Activated T-cell treated with anti-CD3 and anti-CD28 coated beads for 24 hours (primary cell): ENCODE measurements at regions not wholly inside any gene's neighbourhood (a gene's known extent, or its start where the extent isn't known, plus 50 kb on each side); places are given as distances from the start of the nearest gene placed in this dataset.

Experiments used
- DNase-seq: peaks from one replicate; pipeline ENCODE4 v3.0.0-alpha.2; 2020; ENCODE audit warnings: low read depth

DNA sequence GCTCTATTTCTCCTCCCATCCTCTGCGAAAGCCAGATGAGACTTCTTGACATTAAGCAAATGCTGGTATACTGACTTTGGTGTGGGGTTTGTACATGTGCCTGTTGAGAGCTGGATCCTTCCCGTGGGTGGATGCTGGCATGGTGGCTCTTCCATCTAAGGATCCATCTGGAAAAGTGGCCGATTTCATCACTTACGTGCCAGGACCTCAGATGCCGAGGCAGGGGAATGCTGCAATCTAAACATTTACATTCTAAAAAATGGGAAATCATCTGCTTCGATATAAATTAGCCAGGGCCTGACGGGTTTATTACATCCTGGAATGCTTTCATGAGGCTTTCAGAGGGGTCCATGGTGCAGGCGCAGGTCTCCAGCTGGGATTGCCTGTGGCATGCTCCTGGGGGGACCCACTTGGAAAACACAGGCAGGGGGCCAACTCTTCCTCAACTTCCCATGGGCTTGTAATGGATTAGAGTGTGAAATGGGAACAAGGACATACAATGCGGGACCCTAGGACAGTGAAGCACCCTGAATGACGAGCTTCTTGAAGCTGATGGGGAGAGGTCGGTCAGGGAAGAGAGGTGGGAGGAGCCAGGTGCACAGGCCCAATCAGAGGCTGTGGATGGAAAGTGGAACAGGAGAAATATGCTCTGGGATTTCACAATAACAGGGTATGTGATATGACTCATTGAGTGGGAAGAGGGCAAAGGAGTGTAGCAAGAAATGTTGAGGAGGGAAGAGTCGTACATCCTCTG is 105.5 kb upstream of the PITX1 start:
- DNase-seq = no peak

DNA sequence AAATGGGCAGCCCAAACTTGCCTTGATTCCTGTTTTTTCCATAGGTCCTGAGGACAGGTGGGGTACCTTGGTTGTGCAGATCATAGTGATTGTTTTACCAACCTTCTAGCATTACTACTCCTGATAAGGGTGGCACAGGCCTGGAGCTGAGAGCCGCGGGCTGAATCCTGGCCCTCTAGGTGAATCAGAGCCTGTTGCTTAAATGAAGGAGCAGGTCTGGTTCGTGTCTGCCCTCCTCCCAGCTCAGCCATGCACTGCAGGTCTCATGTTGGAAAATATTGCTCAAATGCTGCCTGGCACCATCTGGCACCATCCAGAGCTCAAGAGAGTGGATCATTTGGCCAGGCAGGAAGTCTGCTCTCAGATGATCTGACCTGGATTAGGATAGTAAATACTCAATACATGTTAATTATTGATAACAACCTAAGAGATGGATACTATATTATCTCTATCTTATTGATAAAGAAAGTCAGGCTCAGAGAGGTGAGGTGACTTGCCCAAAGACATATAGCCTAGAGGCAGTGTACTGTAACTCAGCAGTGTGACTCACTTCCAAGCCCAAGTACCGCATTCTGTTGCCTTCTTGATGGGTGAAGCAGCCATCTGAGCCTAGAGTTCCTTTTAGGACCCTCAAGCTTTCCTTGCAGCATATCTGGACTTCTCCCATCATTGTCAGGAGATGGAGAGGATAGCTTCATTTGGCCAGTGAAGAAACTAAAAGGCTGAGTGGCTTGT is 104.3 kb upstream of the PITX1 start:
- no peak for DNase-seq

DNA sequence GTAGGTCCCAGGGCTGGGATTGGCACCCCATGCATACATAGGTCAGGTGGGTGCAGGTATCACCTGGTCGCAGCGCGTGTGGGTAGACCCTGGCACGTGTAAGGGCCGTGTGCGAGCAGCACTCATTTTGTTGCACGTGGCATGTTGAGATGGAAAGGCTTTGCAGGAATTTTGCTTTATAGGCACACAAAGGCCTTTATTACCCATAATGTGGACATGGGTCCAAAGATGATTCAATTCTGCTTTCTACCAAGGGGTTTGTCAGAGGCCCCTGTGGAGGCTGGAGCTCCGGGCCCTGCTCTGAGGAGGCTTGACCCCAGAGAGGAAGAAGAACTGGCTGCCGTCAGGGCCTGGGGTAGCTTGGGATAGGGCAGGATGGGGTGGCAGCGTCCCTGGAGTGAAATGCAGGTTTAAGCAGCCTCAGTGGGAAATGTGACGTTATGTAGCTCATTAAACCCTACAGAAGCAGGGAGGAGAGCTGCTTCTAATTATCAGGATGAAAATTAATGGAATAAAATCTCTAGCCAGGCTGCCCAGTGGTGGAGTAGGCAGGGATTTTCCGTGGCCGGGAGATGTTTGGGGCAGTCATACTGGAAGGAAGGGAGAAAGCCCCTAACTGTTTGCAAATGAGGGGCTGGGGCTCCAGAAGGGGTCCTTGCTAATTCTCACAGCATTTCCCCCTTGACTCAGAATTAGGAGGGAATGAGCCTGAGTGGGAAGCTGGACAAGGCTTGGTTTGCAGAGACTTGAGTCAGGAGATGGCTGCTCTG is 103.3 kb upstream of the PITX1 start:
- no peak for DNase-seq

DNA sequence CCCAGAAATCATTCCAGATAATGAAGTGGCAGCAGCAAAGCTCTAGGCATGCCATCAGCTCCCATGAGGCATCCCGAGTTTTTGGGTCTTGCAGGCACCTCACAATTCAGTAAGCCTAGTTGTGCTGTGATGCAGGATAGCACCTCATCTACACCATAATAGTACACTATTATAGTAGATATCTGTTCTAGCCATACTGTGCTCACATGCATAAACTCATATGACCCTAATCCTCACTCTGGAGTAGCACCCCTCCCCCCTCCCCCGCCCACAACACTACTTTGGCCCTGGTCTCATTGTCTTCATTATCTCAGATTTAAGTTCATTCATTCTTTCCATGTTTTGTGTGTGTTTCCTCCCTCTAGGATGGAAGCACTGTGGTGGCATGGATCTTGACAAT is 102.5 kb upstream of the PITX1 start:
- no peak for DNase-seq

DNA sequence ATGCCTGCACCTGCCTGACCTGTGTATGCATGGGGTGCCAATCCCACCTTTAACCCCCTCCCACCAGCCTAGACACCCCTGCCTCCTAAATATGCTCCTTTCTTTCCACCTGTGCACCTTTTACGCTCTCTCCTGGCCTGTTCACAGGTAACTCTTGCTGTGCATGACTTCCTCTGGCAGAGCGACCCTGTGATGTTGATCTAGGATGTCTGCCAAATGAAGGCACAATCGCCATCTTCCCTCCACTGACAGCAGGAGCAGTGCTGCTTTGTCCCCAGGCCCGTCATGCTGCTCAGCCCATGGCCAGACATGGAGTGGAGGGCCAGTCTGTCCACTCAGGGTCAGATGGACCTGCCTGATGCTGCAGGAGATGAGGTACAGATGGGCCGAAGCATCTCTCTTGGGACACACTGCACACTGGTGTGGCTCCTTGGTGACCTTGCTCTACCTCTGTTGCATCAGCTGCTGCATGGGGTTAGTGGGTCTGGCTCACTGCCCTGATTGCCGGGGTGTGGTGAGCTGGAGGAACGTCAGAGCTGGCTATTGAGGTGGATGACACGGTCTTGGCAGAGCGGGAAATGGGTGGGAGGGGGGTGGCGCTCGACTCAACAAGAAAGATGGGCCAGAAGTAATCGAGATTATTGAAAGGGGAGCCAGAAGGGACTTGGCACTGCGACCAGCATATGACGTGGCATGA is 101.7 kb upstream of the PITX1 start:
- no peak for DNase-seq

DNA sequence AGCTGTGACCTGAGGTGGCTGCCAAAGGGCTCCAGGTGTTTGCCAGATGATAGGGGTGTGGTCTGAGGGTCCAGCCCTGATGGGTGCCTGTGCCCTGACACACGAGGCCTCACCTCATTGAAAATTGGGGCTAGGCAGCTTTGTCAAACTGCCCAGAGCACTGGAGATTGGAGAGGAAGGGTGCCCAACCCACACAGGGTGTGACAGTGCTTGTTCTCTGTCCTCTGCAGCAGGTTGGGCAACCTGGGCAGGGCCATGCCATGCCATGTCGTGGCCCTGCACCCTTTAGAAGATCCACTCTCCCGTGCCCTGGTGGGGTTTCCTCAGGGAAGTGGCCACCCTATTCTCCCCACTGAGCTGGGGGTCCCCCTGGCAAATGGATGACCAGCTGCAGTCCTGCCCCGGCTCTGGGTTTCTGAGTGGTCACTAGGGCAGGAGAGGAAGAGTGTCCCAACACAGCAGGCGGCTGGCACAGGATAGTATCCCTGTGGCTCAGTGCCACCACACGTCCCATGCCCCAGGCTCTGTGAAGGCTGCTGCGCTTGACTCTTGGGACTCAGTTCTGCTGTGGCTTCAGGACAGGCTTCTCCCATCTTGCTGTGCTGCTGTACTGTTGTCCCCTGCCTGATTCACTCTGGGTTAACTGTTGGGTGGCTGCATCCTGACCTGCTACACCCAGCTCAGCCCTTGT is 100.8 kb upstream of the PITX1 start:
- no peak for DNase-seq

DNA sequence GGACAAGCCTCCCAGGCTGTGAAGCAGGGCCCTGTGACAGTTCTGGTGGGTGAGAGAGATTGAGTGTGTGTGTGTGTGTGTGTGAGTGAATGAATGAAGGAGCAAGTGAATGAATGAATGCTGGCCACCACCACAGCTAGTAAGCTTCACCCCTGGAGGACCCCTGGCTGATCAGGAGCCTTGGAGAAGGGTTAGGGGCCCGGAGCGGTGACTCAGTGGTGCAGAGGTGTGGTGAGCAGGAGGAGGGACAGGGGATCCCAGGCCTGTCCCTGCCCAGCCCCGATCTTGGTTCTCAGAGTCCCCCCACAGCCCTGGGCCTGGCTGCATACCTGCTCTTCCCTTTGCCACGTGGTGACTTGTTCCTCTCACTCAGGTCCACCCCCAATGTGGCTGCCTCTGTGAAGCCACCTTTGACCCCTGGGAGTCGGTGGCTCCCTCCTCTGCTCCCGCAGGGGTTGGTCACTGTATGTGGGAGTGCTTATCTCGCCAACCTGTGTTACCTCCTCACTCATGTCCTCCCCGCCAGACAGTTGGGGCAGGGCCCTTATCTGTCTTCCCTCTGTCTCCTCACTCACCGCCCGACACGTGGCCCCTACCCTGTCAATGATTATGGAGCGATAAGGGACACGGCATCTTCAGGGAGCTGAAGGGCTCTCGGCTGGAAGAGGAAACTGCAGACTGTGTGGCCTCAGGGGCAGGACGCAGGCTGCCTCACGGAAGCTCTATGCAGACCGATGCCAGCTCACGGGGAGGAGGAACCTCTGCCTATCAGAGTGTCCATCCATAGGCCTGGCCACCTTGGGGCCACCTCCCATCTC is 99.9 kb upstream of the PITX1 start:
- DNase-seq = no peak

DNA sequence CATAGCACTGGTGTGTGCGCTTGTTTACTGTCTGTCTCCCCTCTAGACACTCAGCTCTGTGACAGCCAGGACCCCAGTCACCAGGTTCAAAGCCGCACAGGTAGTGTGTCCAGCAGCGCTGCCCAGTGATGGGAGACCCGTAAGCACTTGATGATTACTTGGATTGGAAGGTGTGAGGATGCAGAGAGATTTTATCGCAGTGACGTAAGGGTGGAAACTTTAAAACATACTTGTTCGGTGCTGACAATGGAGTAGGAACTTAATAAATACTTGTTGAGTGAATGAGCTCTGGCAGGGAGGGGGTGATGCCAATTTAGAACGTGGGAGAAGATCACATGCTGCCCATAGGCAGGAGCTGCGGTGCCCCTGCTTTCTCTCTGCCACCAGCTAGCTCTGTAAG is 99.2 kb upstream of the PITX1 start:
- no peak for DNase-seq

DNA sequence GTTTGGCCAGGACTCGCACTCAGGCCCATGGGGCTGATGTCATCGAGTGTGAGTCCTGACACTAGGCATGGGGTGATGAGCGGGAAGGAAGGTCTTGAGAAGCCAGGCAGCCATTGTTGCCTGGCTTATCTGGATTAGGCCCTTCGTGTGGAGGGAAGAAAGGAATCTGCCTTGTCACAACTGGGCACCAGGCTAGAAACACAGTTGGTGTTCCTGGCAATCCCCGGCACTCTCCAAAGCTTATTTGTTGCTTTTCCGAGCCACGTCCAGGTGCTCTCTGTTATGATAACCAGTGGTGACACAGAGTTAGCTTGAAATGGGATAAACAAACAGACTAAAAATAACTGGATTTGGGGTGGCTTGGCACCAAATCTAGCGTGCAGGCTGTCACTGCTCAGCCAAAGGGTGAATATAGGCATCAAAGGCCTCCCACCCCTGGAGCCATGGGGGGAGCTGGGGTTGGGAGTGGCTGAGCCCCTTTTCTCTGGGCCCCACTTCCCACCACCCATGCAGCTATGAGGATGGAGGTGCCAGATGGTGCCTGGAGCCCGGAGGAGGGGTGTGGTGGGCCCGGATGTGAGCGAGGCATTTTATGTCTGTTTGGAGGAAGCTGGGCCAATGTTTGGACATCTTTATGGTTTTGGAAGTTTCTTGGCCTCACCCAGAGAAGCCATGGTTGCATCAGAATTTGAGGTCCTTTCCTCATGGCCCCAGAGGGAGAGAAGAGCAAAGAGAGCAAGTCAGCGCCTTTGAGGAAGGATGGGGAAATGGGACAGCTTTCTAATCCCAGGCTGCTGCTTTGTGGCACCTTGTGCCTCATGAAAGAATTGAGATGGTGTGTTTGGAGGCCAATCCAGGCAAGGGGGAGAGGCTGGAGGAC is 98.0 kb upstream of the PITX1 start:
- no peak for DNase-seq

DNA sequence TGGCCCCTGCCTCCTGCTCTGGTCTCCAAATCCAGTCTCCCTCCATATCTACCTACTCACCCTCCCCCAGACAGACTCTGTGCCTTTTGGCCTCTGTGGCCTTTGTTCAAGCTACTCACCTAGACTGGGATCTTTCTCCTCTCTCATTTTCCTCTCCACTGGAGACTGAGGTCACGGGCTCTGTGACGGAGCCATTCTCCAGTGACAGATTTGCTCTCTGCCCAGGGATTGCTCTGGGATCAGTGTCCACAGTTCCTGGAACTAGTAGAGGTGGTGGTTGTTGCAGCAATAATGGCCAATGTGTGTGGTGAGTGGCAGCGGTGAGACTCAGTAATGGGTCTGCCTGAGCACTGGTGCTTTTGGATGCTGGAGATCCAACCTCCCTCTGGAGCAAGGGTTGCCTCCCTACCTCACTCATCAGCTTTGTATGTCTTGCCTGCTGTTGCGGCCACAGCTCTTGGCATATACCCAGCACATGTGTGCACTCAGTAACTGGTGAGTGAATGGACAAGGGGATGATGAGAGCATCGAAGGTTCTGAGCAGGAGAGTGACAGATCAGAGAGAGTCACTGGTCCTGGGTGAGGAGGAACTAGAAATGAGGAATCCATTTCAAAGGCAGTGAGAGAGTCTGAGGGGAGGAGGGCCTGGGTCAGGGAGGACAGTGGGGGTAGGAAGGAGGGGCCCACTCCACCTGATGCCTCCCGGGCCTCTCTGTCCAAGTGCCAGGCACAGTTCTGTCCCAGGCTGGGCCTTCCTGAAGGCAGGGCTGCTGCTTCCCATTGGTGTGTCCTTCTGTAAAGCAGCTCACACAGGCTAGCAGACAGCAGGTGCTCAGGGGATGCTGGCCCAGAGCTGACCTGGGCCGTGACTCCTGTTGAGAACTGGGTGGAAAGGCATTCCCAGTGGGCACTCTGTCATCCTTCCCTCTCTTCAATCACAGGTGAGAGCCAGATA is 96.5 kb upstream of the PITX1 start:
- no peak for DNase-seq

DNA sequence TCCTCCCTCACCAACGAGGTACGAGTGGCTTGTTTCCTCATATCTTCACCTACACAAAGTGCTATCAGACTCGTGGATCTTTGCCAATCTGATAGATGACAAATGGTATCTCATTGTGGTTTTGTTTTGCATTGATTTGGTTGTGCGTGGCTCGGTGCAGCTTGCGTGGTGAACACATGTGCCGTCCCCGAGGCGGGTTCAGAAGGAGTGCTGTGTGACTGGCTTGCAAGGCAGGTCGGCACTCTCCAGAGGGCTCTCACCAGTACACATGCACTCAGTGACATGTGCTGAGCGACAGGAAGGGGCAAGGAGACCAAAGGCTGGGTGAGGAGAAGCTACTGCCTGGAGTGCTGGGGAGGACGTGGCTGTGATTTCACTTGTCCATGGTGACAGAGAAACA is 95.3 kb upstream of the PITX1 start:
- no peak for DNase-seq

DNA sequence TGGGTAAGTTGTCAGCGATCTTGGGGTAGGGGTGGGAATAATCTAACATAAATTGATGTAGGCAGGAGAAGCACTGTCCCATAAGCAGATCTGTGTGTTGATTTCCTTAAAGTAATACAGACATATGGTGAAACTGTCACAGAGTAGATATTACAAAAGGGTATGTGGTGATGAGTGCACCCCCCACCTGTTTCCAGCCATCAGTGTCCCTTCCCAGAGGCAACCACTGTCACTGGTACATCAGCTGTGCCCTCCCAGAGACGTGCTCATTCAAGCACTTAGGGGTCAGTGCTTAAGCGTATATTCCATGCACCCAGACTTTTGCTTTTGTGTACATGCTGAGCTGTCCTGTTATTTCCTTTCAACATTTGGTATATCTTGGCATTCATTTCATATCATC is 94.3 kb upstream of the PITX1 start:
- no peak for DNase-seq

DNA sequence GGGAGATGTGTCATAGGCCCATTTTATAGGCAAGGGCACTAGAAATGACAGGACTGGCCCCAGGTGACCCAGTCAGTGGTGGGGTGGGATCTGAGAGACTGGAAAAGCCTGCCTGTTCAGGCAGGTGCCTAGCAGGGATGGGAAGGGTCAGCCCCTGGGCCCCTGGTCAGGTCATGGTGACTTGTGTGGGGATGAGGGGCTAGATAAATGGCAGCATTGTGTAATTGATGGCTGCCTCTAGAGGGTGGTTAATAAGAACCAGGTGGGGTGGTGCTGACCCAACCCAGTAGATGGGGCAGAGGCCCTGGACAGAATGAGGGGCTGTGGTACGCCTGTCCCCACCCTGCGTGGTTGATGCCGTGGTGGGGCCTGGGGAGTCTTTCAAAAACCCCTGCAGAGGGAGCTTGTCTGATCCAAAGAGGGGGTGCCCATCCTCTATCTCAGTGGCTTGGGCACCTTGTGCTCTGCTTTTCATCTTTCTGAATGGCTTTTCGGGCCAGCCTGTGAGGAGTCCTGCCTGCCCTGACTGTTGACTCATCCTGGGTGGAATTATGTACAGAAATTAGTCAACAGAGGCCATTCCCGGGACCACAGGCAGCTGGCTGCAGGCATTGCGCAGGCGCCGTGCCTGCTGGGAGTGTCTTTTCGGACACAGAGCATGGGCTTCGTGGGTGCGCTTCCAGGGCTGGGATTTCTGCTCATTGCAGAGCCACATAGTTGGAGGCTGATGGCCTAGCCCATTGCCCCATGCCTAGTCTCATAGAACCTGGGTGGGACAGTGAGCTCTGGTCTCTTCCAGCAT is 93.6 kb upstream of the PITX1 start:
- no peak for DNase-seq

DNA sequence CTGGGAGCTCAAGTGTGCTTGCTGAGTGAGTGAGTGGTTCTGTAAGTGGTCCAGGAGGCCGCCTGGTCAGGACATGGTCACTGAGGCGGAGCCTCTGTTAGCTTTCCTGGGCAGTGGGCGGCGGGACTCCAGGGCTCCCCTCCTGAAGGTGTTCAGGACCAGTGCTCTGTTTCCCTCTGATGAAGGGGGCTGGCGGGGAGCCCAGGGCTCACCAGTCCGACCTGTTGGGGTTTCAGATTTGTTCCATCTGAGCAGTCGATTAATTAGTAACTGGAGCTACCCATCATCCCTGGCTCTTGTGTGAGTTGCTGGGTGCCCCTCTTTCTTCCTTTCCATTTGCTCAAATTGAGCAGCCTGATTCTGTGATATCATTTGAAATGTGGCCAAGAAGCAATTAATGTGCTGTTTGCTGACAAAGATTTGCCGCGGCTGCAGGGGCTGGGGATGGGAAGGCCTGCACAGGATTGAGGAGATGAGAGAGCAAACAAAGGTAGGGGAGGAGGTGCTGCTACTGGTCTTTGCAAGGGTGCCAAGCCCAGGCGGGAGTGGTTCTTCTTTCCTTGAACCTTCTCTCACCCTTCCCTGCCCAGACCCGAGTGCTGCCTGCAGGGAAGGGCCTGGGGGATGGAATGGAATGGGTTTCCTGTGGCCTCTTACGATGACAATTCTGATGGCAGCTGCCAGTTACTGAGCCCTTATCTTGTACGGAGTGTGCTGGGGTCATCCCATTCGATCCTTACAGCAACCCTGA is 92.8 kb upstream of the PITX1 start:
- no peak for DNase-seq

DNA sequence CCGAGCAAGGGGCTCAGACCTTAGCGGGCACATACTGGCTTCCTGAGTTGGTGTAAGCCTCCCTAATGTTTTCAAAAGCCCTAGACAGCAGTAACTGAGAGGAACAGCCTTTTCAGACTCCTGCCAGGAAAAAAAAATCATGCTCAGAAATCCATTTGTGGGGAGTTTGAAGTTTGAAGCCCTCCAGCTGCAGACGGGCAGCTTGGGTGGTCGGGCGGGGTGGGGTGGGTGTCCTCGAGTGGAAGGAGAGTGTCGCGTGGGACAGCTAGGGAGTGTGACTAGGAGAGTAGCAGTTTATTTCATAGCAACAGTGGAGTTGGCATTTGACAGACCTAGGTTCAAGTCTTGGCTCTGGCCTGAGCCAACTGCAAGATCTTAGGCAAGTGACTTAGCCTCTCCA is 90.7 kb upstream of the PITX1 start:
- DNase-seq = no peak

DNA sequence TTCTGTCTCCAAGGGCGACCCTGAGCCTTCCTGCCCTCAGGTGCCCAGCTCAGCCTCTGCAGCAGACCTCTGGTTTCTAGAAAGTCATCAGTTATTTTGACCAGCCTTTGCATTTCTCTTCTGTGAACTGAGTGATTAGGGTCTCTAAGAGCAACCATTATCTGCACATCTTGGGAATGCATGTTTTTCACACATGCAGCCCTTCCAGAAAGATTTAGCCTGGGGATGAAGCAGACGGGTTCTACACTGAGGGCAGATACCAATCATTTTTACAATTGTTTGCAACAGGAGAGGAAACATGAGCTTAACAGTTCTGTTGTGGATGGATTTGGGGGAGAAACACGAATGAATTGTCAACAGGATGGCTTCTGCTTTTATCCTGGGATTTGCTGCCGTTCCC is 90.1 kb upstream of the PITX1 start:
- DNase-seq = no peak

DNA sequence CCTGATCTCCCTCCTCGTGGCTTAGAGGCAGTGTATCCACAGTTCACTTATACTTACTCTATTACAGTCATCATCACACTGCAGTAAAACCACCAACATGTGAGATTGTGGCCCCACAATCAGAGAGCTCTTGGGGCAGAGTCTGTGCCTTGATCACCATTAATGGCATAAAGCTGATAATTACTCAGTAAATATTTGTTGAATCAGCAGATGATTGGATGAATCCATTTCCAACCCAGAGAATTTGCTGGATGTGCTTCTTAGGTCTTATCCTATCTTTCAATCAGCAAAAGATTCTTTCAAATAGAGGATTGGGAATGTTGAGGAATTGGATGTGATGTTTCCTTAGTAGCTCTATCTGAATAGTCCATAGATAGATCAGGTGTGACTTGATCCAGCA is 88.8 kb upstream of the PITX1 start:
- DNase-seq = no peak
